ENCODE measurements at regions not wholly inside any gene's neighbourhood (a gene's known extent, or its start where the extent isn't known, plus 50 kb on each side); places are given as distances from the start of the nearest gene placed in this dataset.

GRCh38 chr18:55121397-55122170 lies 162.3 kb upstream of the CCDC68 start:
- TF ChIP-seq CTCF (conservative IDR thresholded peaks at IDR 0.05; ENCODE audit: low read depth, low read length) (no peak), EZH2phosphoT487 (IDR thresholded peaks at IDR 0.05; ENCODE audit: borderline replicate concordance, low read length) (no peak), EZH2 (IDR thresholded peaks at IDR 0.05; ENCODE audit: low read length, unreplicated experiment) (no peak)
